A549 (cell line): ENCODE measurements at regions not wholly inside any gene's neighbourhood (a gene's known extent, or its start where the extent isn't known, plus 50 kb on each side); places are given as distances from the start of the nearest gene placed in this dataset.

Source experiments
- ATAC-seq, 2 experiments: fragments of 200-7000 bp in 1 of 2; fragments of >200 bp in 1 of 2; cut with Nextera tagmentation in 1 of 2; cut with Tn5 transposase in 1 of 2; 3 replicates each; pipeline versions ENCODE4 v1.8.0 to v1.9.1; 2018 to 2020; ENCODE audit warnings: mild to moderate bottlenecking in 1 of 2, moderate library complexity in 1 of 2
- CTCF ChIA-PET: fragments of 300-600 bp; sonication (Branson Sonifier 250); formaldehyde crosslinking; extraction: SDS; loops from one replicate; lab custom pipeline; 2021; ENCODE audit warnings: antibody characterized with exemption, inconsistent platforms; lab: Yijun Ruan, JAX
- POLR2A ChIA-PET: fragments of 350-600 bp; formaldehyde crosslinking; extraction: SDS; loops from one replicate; lab custom pipeline; 2021; ENCODE audit warnings: antibody characterized with exemption, inconsistent platforms; lab: Yijun Ruan, JAX
- DNase-seq, 2 experiments: peaks; one replicate each; pipeline versions ENCODE4 v3.0.0 to v3.0.0-alpha.2; 2011 to 2016; ENCODE audit warnings: low read depth in 1 of 2, low spot score in 1 of 2
- FAIRE-seq: peaks from 2 replicates; lab custom pipeline; 2011; peaks lifted over from hg19 to GRCh38; lab: Jason Lieb, UNC
- H3K27ac ChIP-seq, 2 experiments: fragments of >200 bp; sonication (Bioruptor Twin); formaldehyde crosslinking; 3 replicates each; pipeline ENCODE4 v1.5.1; 2016 to 2017
- H3K4me1 ChIP-seq: fragments of >200 bp; sonication (Bioruptor Twin); formaldehyde crosslinking; 3 replicates; pipeline ENCODE4 v1.6.1; 2016
- H3K4me2 ChIP-seq: fragments of >200 bp; sonication (Bioruptor Twin); formaldehyde crosslinking; 3 replicates; pipeline ENCODE4 v1.6.1; 2016
- H3K4me3 ChIP-seq: fragments of >200 bp; sonication (Bioruptor Twin); formaldehyde crosslinking; 3 replicates; pipeline ENCODE4 v1.5.1; 2016
- H3K9me3 ChIP-seq: fragments of >200 bp; sonication (Bioruptor Twin); formaldehyde crosslinking; 3 replicates; pipeline ENCODE4 v1.6.1; 2016
- CHD2 ChIP-seq: fragments of 150-350 bp; IDR thresholded peaks from 2 replicates; pipeline ENCODE4 v1.6.1; 2014; ENCODE audit warnings: low read length; ENCODE audit not compliant: partially characterized antibody
- CHD4 ChIP-seq: fragments of 200-600 bp; sonication (generic); IDR thresholded peaks from 2 replicates; pipeline ENCODE4 v1.6.1; 2016; ENCODE audit warnings: antibody characterized with exemption, mild to moderate bottlenecking, borderline replicate concordance
- E2F6 ChIP-seq: IDR thresholded peaks from 2 replicates; pipeline ENCODE4 v1.6.1; 2012; ENCODE audit warnings: low read depth, borderline replicate concordance
- EHF ChIP-seq: fragments of 250-450 bp; sonication (Bioruptor Pico); IDR thresholded peaks from 2 replicates; pipeline ENCODE4 v1.5.0; 2020; ENCODE audit warnings: mild to moderate bottlenecking
- EHMT2 ChIP-seq: fragments of 200-600 bp; sonication (generic); IDR thresholded peaks from 2 replicates; pipeline ENCODE4 v1.6.1; 2016; ENCODE audit warnings: antibody characterized with exemption, low read depth, mild to moderate bottlenecking, moderate library complexity
- EP300 ChIP-seq, 2 experiments: fragments of >200 bp; sonication (Bioruptor Twin); formaldehyde crosslinking; IDR thresholded peaks; 2 replicates in 1 of 2; 3 replicates in 1 of 2; pipeline ENCODE4 v1.6.1; 2016 to 2017
- FOXS1 ChIP-seq: fragments of 250-450 bp; sonication (Bioruptor Pico); IDR thresholded peaks from 2 replicates; pipeline ENCODE4 v1.5.0; 2020; ENCODE audit warnings: mild to moderate bottlenecking, moderate library complexity
- HDAC2 ChIP-seq: fragments of 200-600 bp; sonication (generic); IDR thresholded peaks from 2 replicates; pipeline ENCODE4 v1.6.1; 2016
- HOXB13 ChIP-seq: fragments of 250-450 bp; sonication (Bioruptor Pico); IDR thresholded peaks from 2 replicates; pipeline ENCODE4 v1.5.0; 2020; ENCODE audit warnings: low read depth, mild to moderate bottlenecking, moderate library complexity
- JUN ChIP-seq, 2 experiments: fragments of >200 bp; sonication (Bioruptor Twin); formaldehyde crosslinking; IDR thresholded peaks; 2 replicates in 1 of 2; 3 replicates in 1 of 2; pipeline ENCODE4 v1.6.1; 2016 to 2017
- MAZ ChIP-seq: fragments of 150-350 bp; IDR thresholded peaks from 2 replicates; pipeline ENCODE4 v1.6.1; 2014; ENCODE audit warnings: antibody characterized with exemption, low read depth, low read length, borderline replicate concordance
- MYC ChIP-seq: IDR thresholded peaks from 2 replicates; pipeline ENCODE4 v1.6.1; 2012; ENCODE audit warnings: mild to moderate bottlenecking, inconsistent platforms, low read length, improper control_type of control experiment, borderline replicate concordance
- NFE2L2 ChIP-seq: fragments of 150-350 bp; conservative IDR thresholded peaks from 2 replicates; pipeline ENCODE4 v1.6.1; 2014; ENCODE audit warnings: low read length
- RARB ChIP-seq: fragments of 250-450 bp; sonication (Bioruptor Pico); IDR thresholded peaks from 2 replicates; pipeline ENCODE4 v1.8.0; 2021; ENCODE audit warnings: mild to moderate bottlenecking, moderate library complexity
- WGBS: methylation state at CpG from one replicate; pipeline ENCODE4 v1.1.6; 2017; ENCODE audit errors: missing lambda C conversion rate; 5-methylcytosine and 5-hydroxymethylcytosine counted together
- TF ChIP-seq, protein P1 (sequence below): fragments of >200 bp; sonication (Bioruptor Twin); formaldehyde crosslinking; IDR thresholded peaks from 3 replicates; pipeline ENCODE4 v1.6.1; 2016
- TF ChIP-seq, protein P2 (sequence below): fragments of 200-600 bp; sonication (generic); IDR thresholded peaks from 2 replicates; pipeline ENCODE4 v1.6.1; 2016; ENCODE audit warnings: antibody characterized with exemption, mild to moderate bottlenecking, moderate library complexity
- TF ChIP-seq, protein P3 (sequence below): IDR thresholded peaks from 2 replicates; pipeline ENCODE4 v1.6.1; 2012
- TF ChIP-seq, protein P4 (sequence below): fragments of 450-650 bp; IDR thresholded peaks from 2 replicates; pipeline ENCODE4 v1.6.1; 2014; ENCODE audit warnings: antibody characterized with exemption
- TF ChIP-seq, protein P5 (sequence below): fragments of >200 bp; sonication (Bioruptor Twin); formaldehyde crosslinking; IDR thresholded peaks from 3 replicates; pipeline ENCODE4 v1.5.1; 2016

- H3K27ac ChIP-seq, result no peak overlapping the region
- WGBS, result 0% methylated on average over 4 of the region's 4 CpGs
- no peaks in the 10 kb centered on the region for H3K9me3 ChIP-seq
- CTCF ChIA-PET, result no interaction called here
- DNase-seq (no peak), FAIRE-seq (no peak), ATAC-seq (no peak)
- TF ChIP-seq, protein P1, sequence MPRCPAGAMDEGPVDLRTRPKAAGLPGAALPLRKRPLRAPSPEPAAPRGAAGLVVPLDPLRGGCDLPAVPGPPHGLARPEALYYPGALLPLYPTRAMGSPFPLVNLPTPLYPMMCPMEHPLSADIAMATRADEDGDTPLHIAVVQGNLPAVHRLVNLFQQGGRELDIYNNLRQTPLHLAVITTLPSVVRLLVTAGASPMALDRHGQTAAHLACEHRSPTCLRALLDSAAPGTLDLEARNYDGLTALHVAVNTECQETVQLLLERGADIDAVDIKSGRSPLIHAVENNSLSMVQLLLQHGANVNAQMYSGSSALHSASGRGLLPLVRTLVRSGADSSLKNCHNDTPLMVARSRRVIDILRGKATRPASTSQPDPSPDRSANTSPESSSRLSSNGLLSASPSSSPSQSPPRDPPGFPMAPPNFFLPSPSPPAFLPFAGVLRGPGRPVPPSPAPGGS, result no peak
- no peak for TF ChIP-seq EHF (CRISPR knock-in tag)
- no peak for TF ChIP-seq FOXS1
- no peak for TF ChIP-seq MAZ
- TF ChIP-seq NFE2L2, result no peak
- TF ChIP-seq RARB, result no peak
- TF ChIP-seq EP300 (IDR thresholded peaks at IDR 0.05), result no peak
- TF ChIP-seq HOXB13 (CRISPR knock-in tag), result no peak
- TF ChIP-seq, protein P2, sequence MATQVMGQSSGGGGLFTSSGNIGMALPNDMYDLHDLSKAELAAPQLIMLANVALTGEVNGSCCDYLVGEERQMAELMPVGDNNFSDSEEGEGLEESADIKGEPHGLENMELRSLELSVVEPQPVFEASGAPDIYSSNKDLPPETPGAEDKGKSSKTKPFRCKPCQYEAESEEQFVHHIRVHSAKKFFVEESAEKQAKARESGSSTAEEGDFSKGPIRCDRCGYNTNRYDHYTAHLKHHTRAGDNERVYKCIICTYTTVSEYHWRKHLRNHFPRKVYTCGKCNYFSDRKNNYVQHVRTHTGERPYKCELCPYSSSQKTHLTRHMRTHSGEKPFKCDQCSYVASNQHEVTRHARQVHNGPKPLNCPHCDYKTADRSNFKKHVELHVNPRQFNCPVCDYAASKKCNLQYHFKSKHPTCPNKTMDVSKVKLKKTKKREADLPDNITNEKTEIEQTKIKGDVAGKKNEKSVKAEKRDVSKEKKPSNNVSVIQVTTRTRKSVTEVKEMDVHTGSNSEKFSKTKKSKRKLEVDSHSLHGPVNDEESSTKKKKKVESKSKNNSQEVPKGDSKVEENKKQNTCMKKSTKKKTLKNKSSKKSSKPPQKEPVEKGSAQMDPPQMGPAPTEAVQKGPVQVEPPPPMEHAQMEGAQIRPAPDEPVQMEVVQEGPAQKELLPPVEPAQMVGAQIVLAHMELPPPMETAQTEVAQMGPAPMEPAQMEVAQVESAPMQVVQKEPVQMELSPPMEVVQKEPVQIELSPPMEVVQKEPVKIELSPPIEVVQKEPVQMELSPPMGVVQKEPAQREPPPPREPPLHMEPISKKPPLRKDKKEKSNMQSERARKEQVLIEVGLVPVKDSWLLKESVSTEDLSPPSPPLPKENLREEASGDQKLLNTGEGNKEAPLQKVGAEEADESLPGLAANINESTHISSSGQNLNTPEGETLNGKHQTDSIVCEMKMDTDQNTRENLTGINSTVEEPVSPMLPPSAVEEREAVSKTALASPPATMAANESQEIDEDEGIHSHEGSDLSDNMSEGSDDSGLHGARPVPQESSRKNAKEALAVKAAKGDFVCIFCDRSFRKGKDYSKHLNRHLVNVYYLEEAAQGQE, result no peak
- no peak overlapping the region for H3K4me2 ChIP-seq
- no peak overlapping the region for H3K4me3 ChIP-seq
- POLR2A ChIA-PET, result no interaction called here
- H3K4me1 ChIP-seq, result no peaks in the 10 kb centered on the region
Observed at GRCh38 chrX:137401092-137401491, 164.8 kb upstream of the ZIC3 start.

GRCh38 chrX:137387646-137388045 is 178.3 kb upstream of the ZIC3 start:
- 0% methylated on average over 2 of the region's 2 CpGs for WGBS
- no peaks in the 10 kb centered on the region for H3K9me3 ChIP-seq
- no peak for TF ChIP-seq MYC
- no peak for TF ChIP-seq CHD4
- TF ChIP-seq, protein P2, result no peak
- TF ChIP-seq, protein P3, sequence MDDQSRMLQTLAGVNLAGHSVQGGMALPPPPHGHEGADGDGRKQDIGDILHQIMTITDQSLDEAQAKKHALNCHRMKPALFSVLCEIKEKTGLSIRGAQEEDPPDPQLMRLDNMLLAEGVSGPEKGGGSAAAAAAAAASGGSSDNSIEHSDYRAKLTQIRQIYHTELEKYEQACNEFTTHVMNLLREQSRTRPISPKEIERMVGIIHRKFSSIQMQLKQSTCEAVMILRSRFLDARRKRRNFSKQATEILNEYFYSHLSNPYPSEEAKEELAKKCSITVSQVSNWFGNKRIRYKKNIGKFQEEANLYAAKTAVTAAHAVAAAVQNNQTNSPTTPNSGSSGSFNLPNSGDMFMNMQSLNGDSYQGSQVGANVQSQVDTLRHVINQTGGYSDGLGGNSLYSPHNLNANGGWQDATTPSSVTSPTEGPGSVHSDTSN, result no peak
- ChIA-PET CTCF (no interaction called here), POLR2A (no interaction called here)
- FAIRE-seq (no peak), DNase-seq (no peak), ATAC-seq (no peak)
- H3K4me1 ChIP-seq, result no peaks in the 10 kb centered on the region
- H3K27ac ChIP-seq, result no peak overlapping the region
- H3K4me3 ChIP-seq, result no peak overlapping the region
- no peak overlapping the region for H3K4me2 ChIP-seq

GRCh38 chrX:137366018-137366633 is 199.8 kb upstream of the ZIC3 start:
- DNase-seq (no peak), ATAC-seq (no peak)
- TF ChIP-seq HDAC2 (no peak), CHD4 (no peak), EHF (CRISPR knock-in tag) (no peak), FOXS1 (no peak), JUN (IDR thresholded peaks at IDR 0.05) (no peak), CHD2 (no peak), EHMT2 (no peak), E2F6 (no peak)
- TF ChIP-seq, protein P4, sequence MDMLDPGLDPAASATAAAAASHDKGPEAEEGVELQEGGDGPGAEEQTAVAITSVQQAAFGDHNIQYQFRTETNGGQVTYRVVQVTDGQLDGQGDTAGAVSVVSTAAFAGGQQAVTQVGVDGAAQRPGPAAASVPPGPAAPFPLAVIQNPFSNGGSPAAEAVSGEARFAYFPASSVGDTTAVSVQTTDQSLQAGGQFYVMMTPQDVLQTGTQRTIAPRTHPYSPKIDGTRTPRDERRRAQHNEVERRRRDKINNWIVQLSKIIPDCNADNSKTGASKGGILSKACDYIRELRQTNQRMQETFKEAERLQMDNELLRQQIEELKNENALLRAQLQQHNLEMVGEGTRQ, result no peak
- TF ChIP-seq, protein P5, sequence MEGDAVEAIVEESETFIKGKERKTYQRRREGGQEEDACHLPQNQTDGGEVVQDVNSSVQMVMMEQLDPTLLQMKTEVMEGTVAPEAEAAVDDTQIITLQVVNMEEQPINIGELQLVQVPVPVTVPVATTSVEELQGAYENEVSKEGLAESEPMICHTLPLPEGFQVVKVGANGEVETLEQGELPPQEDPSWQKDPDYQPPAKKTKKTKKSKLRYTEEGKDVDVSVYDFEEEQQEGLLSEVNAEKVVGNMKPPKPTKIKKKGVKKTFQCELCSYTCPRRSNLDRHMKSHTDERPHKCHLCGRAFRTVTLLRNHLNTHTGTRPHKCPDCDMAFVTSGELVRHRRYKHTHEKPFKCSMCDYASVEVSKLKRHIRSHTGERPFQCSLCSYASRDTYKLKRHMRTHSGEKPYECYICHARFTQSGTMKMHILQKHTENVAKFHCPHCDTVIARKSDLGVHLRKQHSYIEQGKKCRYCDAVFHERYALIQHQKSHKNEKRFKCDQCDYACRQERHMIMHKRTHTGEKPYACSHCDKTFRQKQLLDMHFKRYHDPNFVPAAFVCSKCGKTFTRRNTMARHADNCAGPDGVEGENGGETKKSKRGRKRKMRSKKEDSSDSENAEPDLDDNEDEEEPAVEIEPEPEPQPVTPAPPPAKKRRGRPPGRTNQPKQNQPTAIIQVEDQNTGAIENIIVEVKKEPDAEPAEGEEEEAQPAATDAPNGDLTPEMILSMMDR, result no peak
- TF ChIP-seq, all 56 proteins: peak for 0
- ChIA-PET CTCF (no interaction called here), POLR2A (no interaction called here)
- no peaks in the 10 kb centered on the region for H3K4me1 ChIP-seq
- no peak overlapping the region for H3K4me2 ChIP-seq
- 13% methylated on average over 3 of the region's 3 CpGs for WGBS
- no peaks in the 10 kb centered on the region for H3K9me3 ChIP-seq
- no peak for FAIRE-seq
- no peak overlapping the region for H3K27ac ChIP-seq
- H3K4me3 ChIP-seq, result no peak overlapping the region
